GM23248 (cell line): ENCODE measurements at regions not wholly inside any gene's neighbourhood (a gene's known extent, or its start where the extent isn't known, plus 50 kb on each side); places are given as distances from the start of the nearest gene placed in this dataset.

ENCODE experiments used
- EZH2 ChIP-seq: fragments of 200-600 bp; sonication (generic); IDR thresholded peaks from 2 replicates; pipeline ENCODE4 v1.6.1; 2018; ENCODE audit warnings: antibody characterized with exemption, mild to moderate bottlenecking; ENCODE audit not compliant: insufficient read depth, poor library complexity, severe bottlenecking
- EZH2phosphoT487 ChIP-seq: fragments of 200-600 bp; sonication (generic); IDR thresholded peaks from 2 replicates; pipeline ENCODE4 v1.6.1; 2018; ENCODE audit warnings: antibody characterized with exemption, moderate library complexity, mild to moderate bottlenecking, low read depth; ENCODE audit not compliant: insufficient read depth

DNA sequence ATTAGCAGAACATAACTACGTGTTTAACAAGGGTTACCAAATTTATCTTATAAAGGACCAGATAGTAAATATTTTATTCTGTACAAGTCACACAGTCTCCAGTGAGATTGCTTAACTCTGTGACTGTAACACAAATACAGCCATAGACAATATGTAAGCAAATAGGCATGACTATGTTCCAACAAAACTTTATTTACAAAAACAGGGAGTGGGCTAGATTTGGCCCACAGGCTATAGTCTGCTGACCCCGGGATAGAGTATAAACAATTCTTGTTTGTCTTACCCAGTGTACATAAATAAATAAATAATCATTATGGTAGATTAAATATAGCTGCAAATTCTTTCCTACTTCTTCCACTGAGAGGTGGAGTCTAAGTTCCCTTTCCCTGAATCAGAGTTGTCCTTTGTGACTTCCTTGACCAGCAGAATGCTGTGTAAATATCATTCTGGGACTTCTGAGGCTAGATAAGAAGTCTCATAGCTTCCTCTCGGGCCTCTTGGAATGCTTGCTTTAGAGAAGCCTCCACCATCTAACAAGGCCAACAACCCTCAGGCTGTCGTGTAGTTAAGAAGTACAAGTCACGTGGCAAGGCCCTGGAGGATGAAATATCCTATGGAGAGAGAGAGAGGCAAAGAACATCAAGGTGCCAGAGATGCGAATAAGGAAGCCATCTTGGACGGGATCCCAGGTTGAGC, 59.1 kb upstream of the TMEM244 start:
- TF ChIP-seq EZH2, result no peak
- no peak for TF ChIP-seq EZH2phosphoT487
